ENCODE measurements at regions not wholly inside any gene's neighbourhood (a gene's known extent, or its start where the extent isn't known, plus 50 kb on each side); places are given as distances from the start of the nearest gene placed in this dataset.

GRCh38 chr16:86355951-86356350 is 154.4 kb upstream of the FOXF1 start:
- TF ChIP-seq MAX (IDR thresholded peaks at IDR 0.05; ENCODE audit: low read depth, low read length) (no peak), MYC (IDR thresholded peaks at IDR 0.05; ENCODE audit: low read depth, low read length) (no peak), CTCF (IDR thresholded peaks at IDR 0.05; ENCODE audit: low read depth, low read length) (no peak), POLR2A (IDR thresholded peaks at IDR 0.05; ENCODE audit: extremely low read depth, insufficient read length) (no peak)
- H3K4me3 ChIP-seq (ENCODE audit: low read depth, low read length) = no peak overlapping the region
- DNase-seq (ENCODE audit: low read depth) = no peak

GRCh38 chr16:86356804-86357203 is 153.5 kb upstream of the FOXF1 start:
- TF ChIP-seq MAX (IDR thresholded peaks at IDR 0.05; ENCODE audit: low read depth, low read length) (no peak), MYC (IDR thresholded peaks at IDR 0.05; ENCODE audit: low read depth, low read length) (no peak), CTCF (IDR thresholded peaks at IDR 0.05; ENCODE audit: low read depth, low read length) (no peak), POLR2A (IDR thresholded peaks at IDR 0.05; ENCODE audit: extremely low read depth, insufficient read length) (no peak)

GRCh38 chr16:86357303-86357702 is 153.0 kb upstream of the FOXF1 start:
- DNase-seq (ENCODE audit: low read depth) = no peak
- H3K4me3 ChIP-seq (ENCODE audit: low read depth, low read length) = no peak overlapping the region
- no peak for TF ChIP-seq MAX (IDR thresholded peaks at IDR 0.05; ENCODE audit: low read depth, low read length)
- no peak for TF ChIP-seq CTCF (IDR thresholded peaks at IDR 0.05; ENCODE audit: low read depth, low read length)
- TF ChIP-seq POLR2A (IDR thresholded peaks at IDR 0.05; ENCODE audit: extremely low read depth, insufficient read length) = no peak
- no peak for TF ChIP-seq MYC (IDR thresholded peaks at IDR 0.05; ENCODE audit: low read depth, low read length)

More at GRCh38 chr16:86356804-86357203, 153.5 kb upstream of the FOXF1 start:
- no peak for DNase-seq (ENCODE audit: low read depth)
- H3K4me3 ChIP-seq (ENCODE audit: low read depth, low read length) = no peak overlapping the region

- no peak overlapping the region for H3K4me3 ChIP-seq (ENCODE audit: low read depth, low read length)
- no peak for DNase-seq (ENCODE audit: low read depth)
- TF ChIP-seq MAX (IDR thresholded peaks at IDR 0.05; ENCODE audit: low read depth, low read length) (no peak), MYC (IDR thresholded peaks at IDR 0.05; ENCODE audit: low read depth, low read length) (no peak), POLR2A (IDR thresholded peaks at IDR 0.05; ENCODE audit: extremely low read depth, insufficient read length) (no peak), CTCF (IDR thresholded peaks at IDR 0.05; ENCODE audit: low read depth, low read length) (no peak)
These were observed 152.4 kb upstream of the FOXF1 start for GRCh38 chr16:86357950-86358349.

GRCh38 chr16:86359571-86359970 is 150.8 kb upstream of the FOXF1 start:
- no peak overlapping the region for H3K4me3 ChIP-seq (ENCODE audit: low read depth, low read length)
- DNase-seq (ENCODE audit: low read depth) = no peak

More at GRCh38 chr16:86359571-86359970, 150.8 kb upstream of the FOXF1 start:
- TF ChIP-seq CTCF (IDR thresholded peaks at IDR 0.05; ENCODE audit: low read depth, low read length) (no peak), POLR2A (IDR thresholded peaks at IDR 0.05; ENCODE audit: extremely low read depth, insufficient read length) (no peak), MAX (IDR thresholded peaks at IDR 0.05; ENCODE audit: low read depth, low read length) (no peak), MYC (IDR thresholded peaks at IDR 0.05; ENCODE audit: low read depth, low read length) (no peak)
